CD4-positive, alpha-beta T cell (primary cell): ENCODE measurements at regions not wholly inside any gene's neighbourhood (a gene's known extent, or its start where the extent isn't known, plus 50 kb on each side); places are given as distances from the start of the nearest gene placed in this dataset.

Experiments used
- ATAC-seq: fragments of 200-7000 bp; cut with Tn5 transposase; one replicate; pipeline ENCODE4 v1.10.0; 2022; ENCODE audit warnings: mild to moderate bottlenecking; ENCODE audit not compliant: poor library complexity
- CTCF ChIA-PET: fragments of 350-600 bp; sonication (Branson Sonifier 250); formaldehyde crosslinking; loops from one replicate; lab custom pipeline; 2021; ENCODE audit warnings: antibody characterized with exemption, inconsistent platforms; lab: Charles Lee
- POLR2A ChIA-PET: fragments of 350-600 bp; sonication (Branson Sonifier 250); formaldehyde crosslinking; loops from one replicate; lab custom pipeline; 2021; ENCODE audit warnings: antibody characterized with exemption, inconsistent platforms; lab: Charles Lee
- DNase-seq, 14 experiments: peaks; one replicate each; pipeline ENCODE4 v3.0.0-alpha.2; 2013 to 2020; ENCODE audit warnings: mixed read lengths in 2 of 14
- H3K27ac ChIP-seq, 2 donors: one replicate each; pipeline versions ENCODE4 v1.5.1 to v1.7.0; 2013; ENCODE audit warnings: low read length in 2 of 2, low read depth in 1 of 2, mild to moderate bottlenecking in 1 of 2
- H3K27me3 ChIP-seq, 2 experiments: 1 replicate in 1 of 2; 2 replicates in 1 of 2; pipeline versions ENCODE4 v1.6.1 to v1.7.0; 2013; ENCODE audit warnings: low read length in 2 of 2, control low read depth in 1 of 2, mild to moderate bottlenecking in 1 of 2, moderate library complexity in 1 of 2; ENCODE audit not compliant: insufficient read depth in 2 of 2, control insufficient read depth in 1 of 2
- H3K36me3 ChIP-seq: one replicate; pipeline ENCODE4 v1.6.1; 2013; ENCODE audit warnings: low read length, control low read depth; ENCODE audit not compliant: insufficient read depth
- H3K4me1 ChIP-seq: one replicate; pipeline ENCODE4 v1.6.1; 2013; ENCODE audit warnings: low read length, control low read depth; ENCODE audit not compliant: insufficient read depth
- H3K4me3 ChIP-seq: one replicate; pipeline ENCODE4 v1.5.1; 2013; ENCODE audit warnings: mild to moderate bottlenecking, low read length, moderate library complexity
- H3K9me3 ChIP-seq, 2 experiments: 1 replicate in 1 of 2; 2 replicates in 1 of 2; pipeline versions ENCODE4 v1.6.1 to v1.7.0; 2013; ENCODE audit warnings: low read length in 2 of 2, mild to moderate bottlenecking in 2 of 2, control low read depth in 1 of 2, moderate library complexity in 1 of 2; ENCODE audit not compliant: control insufficient read depth in 1 of 2, insufficient read depth in 1 of 2
- H3K27ac Mint-ChIP-seq: one replicate; pipeline ENCODE4 v1.8.0; 2020; ENCODE audit warnings: mixed read lengths
- H3K27me3 Mint-ChIP-seq: one replicate; pipeline ENCODE4 v1.8.0; 2021; ENCODE audit warnings: mixed read lengths
- H3K36me3 Mint-ChIP-seq: one replicate; pipeline ENCODE4 v1.8.0; 2021; ENCODE audit warnings: low read depth, mixed read lengths
- H3K4me1 Mint-ChIP-seq: one replicate; pipeline ENCODE4 v1.8.0; 2021; ENCODE audit warnings: low read depth, mixed read lengths
- H3K4me3 Mint-ChIP-seq: one replicate; pipeline ENCODE4 v1.8.0; 2020; ENCODE audit warnings: mild to moderate bottlenecking, mixed read lengths
- H3K9me3 Mint-ChIP-seq: one replicate; pipeline ENCODE4 v1.8.0; 2020; ENCODE audit warnings: mixed read lengths
- intact Hi-C, 2 experiments: fragments of 100-400 bp; cut with DNase I in 1 of 2; cut with micrococcal nuclease in 1 of 2; formaldehyde crosslinking; loops; one replicate each; pipeline versions ENCODE4 v1.15.1 to v1.9.0; 2023 to 2025; cut with DNase I, micrococcal nuclease
- TF ChIP-seq, protein P1 (sequence below): fragments of 200-600 bp; IDR thresholded peaks from one replicate; pipeline ENCODE4 v1.8.0; 2022; ENCODE audit warnings: antibody characterized with exemption, mild to moderate bottlenecking

DNA sequence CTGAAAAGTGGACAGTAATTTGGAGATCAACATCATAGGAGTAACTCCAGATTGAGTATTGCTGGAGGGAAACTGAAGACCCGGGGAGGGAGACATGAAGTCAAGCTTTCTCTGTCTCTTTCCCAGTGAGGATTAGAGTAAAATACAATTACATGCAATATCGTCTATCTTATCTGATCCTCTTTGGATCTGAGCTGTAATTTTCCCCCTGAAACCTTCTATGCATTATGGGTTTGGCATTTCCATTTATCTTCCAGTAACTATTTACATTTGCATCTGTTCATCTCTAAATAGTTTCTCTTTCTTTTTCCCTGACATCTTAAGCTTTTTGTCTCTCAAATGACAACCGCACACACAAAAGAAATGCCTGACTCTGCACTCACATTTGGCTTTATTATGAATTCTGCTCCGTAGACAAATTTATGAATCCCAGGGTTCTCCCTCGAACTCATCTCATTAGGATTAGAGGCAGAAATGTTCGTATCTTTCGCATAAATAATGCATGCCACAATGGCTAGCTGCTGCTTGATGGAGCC is 113.1 kb downstream of the SPP2 start:
- ATAC-seq, result no peak
- DNase-seq, result no peak
- Mint-ChIP-seq H3K9me3 (no peaks in the 10 kb centered on the region), H3K27ac (no peak overlapping the region), H3K4me3 (no peak overlapping the region), H3K27me3 (no peaks in the 10 kb centered on the region), H3K4me1 (peaks cover 36% of the 10 kb centered on the region), H3K36me3 (no peaks in the 10 kb centered on the region)
- TF ChIP-seq, protein P1, sequence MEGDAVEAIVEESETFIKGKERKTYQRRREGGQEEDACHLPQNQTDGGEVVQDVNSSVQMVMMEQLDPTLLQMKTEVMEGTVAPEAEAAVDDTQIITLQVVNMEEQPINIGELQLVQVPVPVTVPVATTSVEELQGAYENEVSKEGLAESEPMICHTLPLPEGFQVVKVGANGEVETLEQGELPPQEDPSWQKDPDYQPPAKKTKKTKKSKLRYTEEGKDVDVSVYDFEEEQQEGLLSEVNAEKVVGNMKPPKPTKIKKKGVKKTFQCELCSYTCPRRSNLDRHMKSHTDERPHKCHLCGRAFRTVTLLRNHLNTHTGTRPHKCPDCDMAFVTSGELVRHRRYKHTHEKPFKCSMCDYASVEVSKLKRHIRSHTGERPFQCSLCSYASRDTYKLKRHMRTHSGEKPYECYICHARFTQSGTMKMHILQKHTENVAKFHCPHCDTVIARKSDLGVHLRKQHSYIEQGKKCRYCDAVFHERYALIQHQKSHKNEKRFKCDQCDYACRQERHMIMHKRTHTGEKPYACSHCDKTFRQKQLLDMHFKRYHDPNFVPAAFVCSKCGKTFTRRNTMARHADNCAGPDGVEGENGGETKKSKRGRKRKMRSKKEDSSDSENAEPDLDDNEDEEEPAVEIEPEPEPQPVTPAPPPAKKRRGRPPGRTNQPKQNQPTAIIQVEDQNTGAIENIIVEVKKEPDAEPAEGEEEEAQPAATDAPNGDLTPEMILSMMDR, result no peak
- no peak overlapping the region for H3K27ac ChIP-seq
- intact Hi-C loops, result no loop called here
- H3K4me1 ChIP-seq, result peaks cover 14% of the 10 kb centered on the region
- CTCF ChIA-PET, result no interaction called here
- no peaks in the 10 kb centered on the region for H3K9me3 ChIP-seq
- no peaks in the 10 kb centered on the region for H3K27me3 ChIP-seq
- POLR2A ChIA-PET, result interaction anchor here (0.6 to 1.4 kb wide), 4 partner anchors 12 to 334 kb away, joined by 3 to 4 read pairs (median 4); no protein-coding TSS in a partner anchor
- no peaks in the 10 kb centered on the region for H3K36me3 ChIP-seq
- no peak overlapping the region for H3K4me3 ChIP-seq

DNA sequence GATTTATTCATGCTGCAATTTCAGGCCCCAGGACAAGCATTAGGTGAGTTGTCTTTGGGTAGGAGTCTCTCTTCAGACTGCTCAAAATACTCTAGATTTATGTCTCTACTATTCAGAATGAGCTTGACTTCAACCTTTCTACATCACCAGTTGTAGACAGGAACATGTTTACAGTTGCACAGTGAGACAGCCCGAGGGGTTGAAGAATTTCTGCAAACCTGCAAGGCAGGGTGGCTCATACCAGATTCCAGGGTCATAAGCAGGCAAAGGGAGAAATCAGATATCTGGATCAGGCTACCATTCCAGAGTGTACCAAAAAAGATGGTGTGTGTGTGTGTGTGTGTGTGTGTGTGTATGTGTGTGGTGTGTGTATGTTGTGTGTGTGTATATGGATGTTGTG is 112.4 kb downstream of the SPP2 start:
- no peak overlapping the region for H3K4me3 Mint-ChIP-seq
- Histone ChIP-seq H3K9me3 (no peaks in the 10 kb centered on the region), H3K4me1 (peaks cover 14% of the 10 kb centered on the region), H3K4me3 (no peak overlapping the region), H3K36me3 (no peaks in the 10 kb centered on the region), H3K27me3 (no peaks in the 10 kb centered on the region), H3K27ac (no peak overlapping the region)
- H3K27ac Mint-ChIP-seq, result no peak overlapping the region
- no peaks in the 10 kb centered on the region for H3K36me3 Mint-ChIP-seq
- no peaks in the 10 kb centered on the region for H3K27me3 Mint-ChIP-seq
- intact Hi-C loops, result no loop called here
- peaks cover 36% of the 10 kb centered on the region for H3K4me1 Mint-ChIP-seq
- no peak for ATAC-seq
- H3K9me3 Mint-ChIP-seq, result no peaks in the 10 kb centered on the region
- ChIA-PET POLR2A (interaction anchor here (0.9 to 1.3 kb wide), 2 partner anchors 11 to 335 kb away, joined by 3 to 4 read pairs; no protein-coding TSS in a partner anchor), CTCF (no interaction called here)
- TF ChIP-seq, protein P1, result no peak
- no peak for DNase-seq

DNA sequence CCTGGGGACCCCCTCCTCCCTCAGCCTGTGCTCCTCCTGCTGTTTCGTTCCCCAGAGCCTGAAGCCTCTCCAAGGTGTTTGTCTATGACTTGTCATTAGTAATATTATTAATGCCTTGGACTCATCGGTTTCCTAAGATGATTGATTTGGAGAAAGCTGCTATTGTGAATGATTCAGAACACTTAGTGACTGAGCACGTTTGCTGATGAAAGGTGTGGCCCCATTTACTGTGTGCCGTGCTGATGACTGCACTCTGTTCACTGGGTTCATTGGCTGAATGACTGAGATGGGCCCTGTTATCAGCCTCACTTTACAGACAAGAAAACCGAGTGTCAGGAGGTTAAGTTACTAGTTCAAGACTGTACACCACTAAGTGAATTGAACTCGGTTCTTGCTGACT is 111.4 kb downstream of the SPP2 start:
- no peak for ATAC-seq
- Histone ChIP-seq H3K27ac (no peak overlapping the region), H3K9me3 (no peaks in the 10 kb centered on the region), H3K4me1 (peaks cover 14% of the 10 kb centered on the region), H3K36me3 (no peaks in the 10 kb centered on the region), H3K4me3 (no peak overlapping the region), H3K27me3 (no peaks in the 10 kb centered on the region)
- no peak for DNase-seq
- H3K4me1 Mint-ChIP-seq, result peaks cover 36% of the 10 kb centered on the region
- H3K36me3 Mint-ChIP-seq, result no peaks in the 10 kb centered on the region
- H3K27ac Mint-ChIP-seq, result no peak overlapping the region
- no peak overlapping the region for H3K4me3 Mint-ChIP-seq
- intact Hi-C loops, result no loop called here
- H3K27me3 Mint-ChIP-seq, result no peaks in the 10 kb centered on the region
- TF ChIP-seq, protein P1, result no peak
- POLR2A ChIA-PET, result no interaction called here
- CTCF ChIA-PET, result no interaction called here
- H3K9me3 Mint-ChIP-seq, result no peaks in the 10 kb centered on the region
